ENCODE measurements at regions not wholly inside any gene's neighbourhood (a gene's known extent, or its start where the extent isn't known, plus 50 kb on each side); places are given as distances from the start of the nearest gene placed in this dataset.
"Not testable (repeated sequence)": the region's sequence is repeated elsewhere in the genome, so short reads cannot be mapped to it uniquely, and the experiment has no call there.

GRCh38 chr2:37758141-37758601 lies 86.7 kb upstream of the CDC42EP3 start:
- DNase-seq (ENCODE audit: low read depth in 2 of 2, low spot score in 1 of 2), result not testable (repeated sequence)

- not testable (repeated sequence) for DNase-seq (ENCODE audit: low read depth in 2 of 2, low spot score in 1 of 2)
Measured at GRCh38 chr2:37759989-37760388, 88.5 kb upstream of the CDC42EP3 start.

- DNase-seq (ENCODE audit: low read depth in 2 of 2, low spot score in 1 of 2), result no peak
Measured at GRCh38 chr2:37760471-37760870, 89.0 kb upstream of the CDC42EP3 start.

GRCh38 chr2:37762281-37762680 lies 90.8 kb upstream of the CDC42EP3 start:
- not testable (repeated sequence) for DNase-seq (ENCODE audit: low read depth in 2 of 2, low spot score in 1 of 2)

- no peak for DNase-seq (ENCODE audit: low read depth in 2 of 2, low spot score in 1 of 2)
Measured at GRCh38 chr2:37764739-37765138, 93.3 kb upstream of the CDC42EP3 start.

GRCh38 chr2:37766106-37766505 lies 94.7 kb upstream of the CDC42EP3 start:
- no peak for DNase-seq (ENCODE audit: low read depth in 2 of 2, low spot score in 1 of 2)

GRCh38 chr2:37767046-37767445 lies 95.6 kb upstream of the CDC42EP3 start:
- no peak for DNase-seq (ENCODE audit: low read depth in 2 of 2, low spot score in 1 of 2)

- no peak for DNase-seq (ENCODE audit: low read depth in 2 of 2, low spot score in 1 of 2)
Measured at GRCh38 chr2:37767959-37768925, 96.8 kb upstream of the CDC42EP3 start.

GRCh38 chr2:37769551-37769950 lies 98.1 kb upstream of the CDC42EP3 start:
- DNase-seq (ENCODE audit: low read depth in 2 of 2, low spot score in 1 of 2), result no peak

GRCh38 chr2:37770797-37771196 lies 99.4 kb upstream of the CDC42EP3 start:
- no peak for DNase-seq (ENCODE audit: low read depth in 2 of 2, low spot score in 1 of 2)

- DNase-seq (ENCODE audit: low read depth in 2 of 2, low spot score in 1 of 2), result no peak
Measured at GRCh38 chr2:37771600-37772088, 100.2 kb upstream of the CDC42EP3 start.

- DNase-seq (ENCODE audit: low read depth in 2 of 2, low spot score in 1 of 2), result no peak
Measured at GRCh38 chr2:37773371-37774130, 102.1 kb upstream of the CDC42EP3 start.

GRCh38 chr2:37774171-37774944 lies 102.9 kb upstream of the CDC42EP3 start:
- not testable (repeated sequence) for DNase-seq (ENCODE audit: low read depth in 2 of 2, low spot score in 1 of 2)

GRCh38 chr2:37774976-37775907 lies 103.8 kb upstream of the CDC42EP3 start:
- no peak for DNase-seq (ENCODE audit: low read depth in 2 of 2, low spot score in 1 of 2)

- no peak for DNase-seq (ENCODE audit: low read depth in 2 of 2, low spot score in 1 of 2)
Measured at GRCh38 chr2:37775908-37776250, 104.4 kb upstream of the CDC42EP3 start.

- DNase-seq (ENCODE audit: low read depth in 2 of 2, low spot score in 1 of 2), result no peak
Measured at GRCh38 chr2:37776487-37776886, 105.0 kb upstream of the CDC42EP3 start.

- DNase-seq (ENCODE audit: low read depth in 2 of 2, low spot score in 1 of 2), result no peak
Measured at GRCh38 chr2:37779139-37779538, 107.7 kb upstream of the CDC42EP3 start.

- DNase-seq (ENCODE audit: low read depth in 2 of 2, low spot score in 1 of 2), result no peak
Measured at GRCh38 chr2:37779611-37780386, 108.4 kb upstream of the CDC42EP3 start.

GRCh38 chr2:37780387-37780676 lies 108.9 kb upstream of the CDC42EP3 start:
- DNase-seq (ENCODE audit: low read depth in 2 of 2, low spot score in 1 of 2), result no peak
